Transverse colon (tissue), 4 donors: ENCODE measurements at regions not wholly inside any gene's neighbourhood (a gene's known extent, or its start where the extent isn't known, plus 50 kb on each side); places are given as distances from the start of the nearest gene placed in this dataset.

ENCODE experiments used
- DNase-seq: peaks from one replicate; pipeline ENCODE4 v3.0.0-alpha.2; 2019
- H3K27ac ChIP-seq, 4 donors: fragments of 200-600 bp; sonication (generic); 2 replicates each; pipeline ENCODE4 v1.5.1; 2016 to 2018; ENCODE audit warnings: inconsistent platforms in 4 of 4
- H3K27me3 ChIP-seq: fragments of 200-600 bp; sonication (generic); 2 replicates; pipeline ENCODE4 v1.5.1; 2017; ENCODE audit warnings: inconsistent platforms
- H3K36me3 ChIP-seq, 4 donors: fragments of 200-600 bp; sonication (generic); 2 replicates each; pipeline ENCODE4 v1.5.1; 2017 to 2019; ENCODE audit warnings: inconsistent platforms in 4 of 4
- H3K4me1 ChIP-seq, 4 donors: fragments of 200-600 bp; sonication (generic); 2 replicates each; pipeline ENCODE4 v1.5.1; 2017 to 2020; ENCODE audit warnings: inconsistent platforms in 4 of 4
- H3K4me3 ChIP-seq, 4 donors: fragments of 200-600 bp; sonication (generic); 1 replicate in 1 of 4; 2 replicates in 3 of 4; pipeline versions ENCODE4 v1.5.1 to v1.6.1; 2017 to 2019; ENCODE audit warnings: inconsistent platforms in 4 of 4
- H3K9me3 ChIP-seq, 2 donors: fragments of 200-600 bp; sonication (generic); 2 replicates each; pipeline ENCODE4 v1.5.1; 2017 to 2019; ENCODE audit warnings: inconsistent platforms in 2 of 2
- CTCF ChIP-seq, 5 experiments: fragments of 200-600 bp in 3 of 5; fragments of 450-650 bp in 2 of 5; sonication (generic) in 3 of 5; IDR thresholded peaks; 1 replicate in 2 of 5; 2 replicates in 3 of 5; pipeline ENCODE4 v1.5.1; 2016 to 2017; ENCODE audit warnings: antibody characterized with exemption in 5 of 5, inconsistent platforms in 3 of 5, mild to moderate bottlenecking in 2 of 5, moderate library complexity in 1 of 5
- EP300 ChIP-seq: sonication (generic); formaldehyde crosslinking; IDR thresholded peaks from one replicate; pipeline ENCODE4 v1.6.1; 2017; ENCODE audit warnings: antibody characterized with exemption, low read depth
- POLR2A ChIP-seq: fragments of 450-650 bp; IDR thresholded peaks from one replicate; pipeline ENCODE4 v1.6.1; 2016; ENCODE audit warnings: antibody characterized with exemption, mild to moderate bottlenecking, moderate library complexity
- POLR2AphosphoS5 ChIP-seq, 3 donors: sonication (generic); formaldehyde crosslinking; IDR thresholded peaks; one replicate each; pipeline ENCODE4 v1.6.1; 2016; ENCODE audit warnings: antibody characterized with exemption in 3 of 3
- WGBS, 2 donors: methylation state at CpG; one replicate each; pipeline ENCODE4 v1.1.5; 2018; ENCODE audit warnings: low coverage in 1 of 2; 5-methylcytosine and 5-hydroxymethylcytosine counted together
- in situ Hi-C, 4 donors: fragments of 200-750 bp; cut with MboI; loops; one replicate each; pipeline versions ENCODE4 v1.15.0 to v1.15.1; 2017; ENCODE audit warnings: low sequenced_read_pairs in 3 of 4, low pct_ligation_motif_present in 1 of 4, low pct_unique_long_range_greater_than_20kb in 1 of 4
- intact Hi-C: fragments of 100-400 bp; cut with DNase I; formaldehyde crosslinking; loops from one replicate; pipeline ENCODE4 v1.15.1; 2023; ENCODE audit warnings: low total_unique reads

GRCh38 chr18:30510882-30511281 is 531.7 kb downstream of the DSC3 start:
- no peak for DNase-seq
- no peaks in the 10 kb centered on the region for H3K9me3 ChIP-seq
- TF ChIP-seq EP300 (no peak), POLR2A (no peak), CTCF (IDR thresholded peaks at IDR 0.05) (no peak), POLR2AphosphoS5 (IDR thresholded peaks at IDR 0.05) (no peak)
- in situ Hi-C loops (no loop called here), intact Hi-C loops (no loop called here)
- no peak overlapping the region for H3K27ac ChIP-seq
- no peaks in the 10 kb centered on the region for H3K4me1 ChIP-seq
- no peaks in the 10 kb centered on the region for H3K36me3 ChIP-seq
- WGBS, 2 donors = 47 to 65% methylated on average over 2 of the region's 2 CpGs
- no peaks in the 10 kb centered on the region for H3K27me3 ChIP-seq
- H3K4me3 ChIP-seq = no peak overlapping the region

GRCh38 chr18:30501594-30501993 is 540.9 kb downstream of the DSC3 start:
- no peaks in the 10 kb centered on the region for H3K4me1 ChIP-seq
- H3K4me3 ChIP-seq = no peak overlapping the region
- H3K27me3 ChIP-seq = no peaks in the 10 kb centered on the region
- TF ChIP-seq POLR2AphosphoS5 (IDR thresholded peaks at IDR 0.05) = no peak
- no peak for TF ChIP-seq EP300
- TF ChIP-seq POLR2A = no peak
- TF ChIP-seq CTCF (IDR thresholded peaks at IDR 0.05) = no peak
- no peak for DNase-seq
- no peak overlapping the region for H3K27ac ChIP-seq
- H3K9me3 ChIP-seq = no peaks in the 10 kb centered on the region
- H3K36me3 ChIP-seq = no peaks in the 10 kb centered on the region
- 67 to 68% methylated on average over 3 of the region's 3 CpGs for WGBS, 2 donors
- intact Hi-C loops (no loop called here), in situ Hi-C loops (no loop called here)

- H3K9me3 ChIP-seq = no peaks in the 10 kb centered on the region
- DNase-seq = no peak
- H3K36me3 ChIP-seq = no peaks in the 10 kb centered on the region
- no peak for TF ChIP-seq EP300
- TF ChIP-seq CTCF (IDR thresholded peaks at IDR 0.05) = no peak
- TF ChIP-seq POLR2A = no peak
- TF ChIP-seq POLR2AphosphoS5 (IDR thresholded peaks at IDR 0.05) = no peak
- no peaks in the 10 kb centered on the region for H3K27me3 ChIP-seq
- no peak overlapping the region for H3K4me3 ChIP-seq
- in situ Hi-C loops = no loop called here
- no peak overlapping the region for H3K27ac ChIP-seq
- H3K4me1 ChIP-seq = no peaks in the 10 kb centered on the region
- WGBS, 2 donors = 82 to 100% methylated on average over 4 of the region's 4 CpGs
- intact Hi-C loops = no loop called here
These were observed 542.1 kb downstream of the DSC3 start for GRCh38 chr18:30500240-30500945.

GRCh38 chr18:30499721-30500120 is 542.8 kb downstream of the DSC3 start:
- H3K4me3 ChIP-seq = no peak overlapping the region
- WGBS, 2 donors = 82 to 90% methylated on average over 1 to 2 of the region's 2 CpGs
- in situ Hi-C loops = no loop called here
- H3K4me1 ChIP-seq = no peaks in the 10 kb centered on the region
- intact Hi-C loops = no loop called here
- TF ChIP-seq POLR2AphosphoS5 (IDR thresholded peaks at IDR 0.05) = no peak
- TF ChIP-seq EP300 = no peak
- no peak for TF ChIP-seq POLR2A
- no peak for TF ChIP-seq CTCF (IDR thresholded peaks at IDR 0.05)
- H3K9me3 ChIP-seq = no peaks in the 10 kb centered on the region
- DNase-seq = no peak
- H3K27ac ChIP-seq = no peak overlapping the region
- H3K27me3 ChIP-seq = no peaks in the 10 kb centered on the region
- no peaks in the 10 kb centered on the region for H3K36me3 ChIP-seq
